Tibial nerve (tissue), 4 donors: ENCODE measurements at regions not wholly inside any gene's neighbourhood (a gene's known extent, or its start where the extent isn't known, plus 50 kb on each side); places are given as distances from the start of the nearest gene placed in this dataset.

Experiments used
- EP300 ChIP-seq, 2 donors: sonication (generic); formaldehyde crosslinking; IDR thresholded peaks; one replicate each; pipeline ENCODE4 v1.6.1; 2017; ENCODE audit warnings: antibody characterized with exemption in 2 of 2, mild to moderate bottlenecking in 1 of 2
- TF ChIP-seq, protein P1 (sequence below), 5 experiments: fragments of 200-600 bp in 3 of 5; fragments of 450-650 bp in 2 of 5; sonication (generic) in 3 of 5; IDR thresholded peaks; one replicate each; pipeline ENCODE4 v1.5.1; 2016 to 2019; ENCODE audit warnings: antibody characterized with exemption in 5 of 5, mild to moderate bottlenecking in 3 of 5, moderate library complexity in 2 of 5

- TF ChIP-seq, protein P1, sequence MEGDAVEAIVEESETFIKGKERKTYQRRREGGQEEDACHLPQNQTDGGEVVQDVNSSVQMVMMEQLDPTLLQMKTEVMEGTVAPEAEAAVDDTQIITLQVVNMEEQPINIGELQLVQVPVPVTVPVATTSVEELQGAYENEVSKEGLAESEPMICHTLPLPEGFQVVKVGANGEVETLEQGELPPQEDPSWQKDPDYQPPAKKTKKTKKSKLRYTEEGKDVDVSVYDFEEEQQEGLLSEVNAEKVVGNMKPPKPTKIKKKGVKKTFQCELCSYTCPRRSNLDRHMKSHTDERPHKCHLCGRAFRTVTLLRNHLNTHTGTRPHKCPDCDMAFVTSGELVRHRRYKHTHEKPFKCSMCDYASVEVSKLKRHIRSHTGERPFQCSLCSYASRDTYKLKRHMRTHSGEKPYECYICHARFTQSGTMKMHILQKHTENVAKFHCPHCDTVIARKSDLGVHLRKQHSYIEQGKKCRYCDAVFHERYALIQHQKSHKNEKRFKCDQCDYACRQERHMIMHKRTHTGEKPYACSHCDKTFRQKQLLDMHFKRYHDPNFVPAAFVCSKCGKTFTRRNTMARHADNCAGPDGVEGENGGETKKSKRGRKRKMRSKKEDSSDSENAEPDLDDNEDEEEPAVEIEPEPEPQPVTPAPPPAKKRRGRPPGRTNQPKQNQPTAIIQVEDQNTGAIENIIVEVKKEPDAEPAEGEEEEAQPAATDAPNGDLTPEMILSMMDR (IDR thresholded peaks at IDR 0.05), result no peak
- TF ChIP-seq EP300 (IDR thresholded peaks at IDR 0.05), result no peak
These were observed 107.9 kb upstream of the PLEKHG1 start for GRCh38 chr6:150491811-150492172.
